ENCODE measurements at regions not wholly inside any gene's neighbourhood (a gene's known extent, or its start where the extent isn't known, plus 50 kb on each side); places are given as distances from the start of the nearest gene placed in this dataset.
A peak's percentile ranks its signal among the peaks of the same experiment; 100 is the strongest.

- in situ Hi-C loops (cut with MboI; ENCODE audit: low pct_unique_long_range_greater_than_20kb, low sequenced_read_pairs, unreplicated experiment): no loop called here
- peak; percentile 31 for DNase-seq (ENCODE audit: low spot score)
- TF ChIP-seq CTCF (IDR thresholded peaks at IDR 0.05; ENCODE audit: extremely low read depth, insufficient read depth, missing control alignments): no peak
Observed at GRCh38 chr4:175927121-175927520, 115.1 kb upstream of the GPM6A start.

- in situ Hi-C loops (cut with MboI; ENCODE audit: low pct_unique_long_range_greater_than_20kb, low sequenced_read_pairs, unreplicated experiment): no loop called here
- TF ChIP-seq CTCF (IDR thresholded peaks at IDR 0.05; ENCODE audit: extremely low read depth, insufficient read depth, missing control alignments): no peak
- DNase-seq (ENCODE audit: low spot score): no peak
Observed at GRCh38 chr4:175929441-175929840, 117.4 kb upstream of the GPM6A start.

- no peak for TF ChIP-seq CTCF (IDR thresholded peaks at IDR 0.05; ENCODE audit: extremely low read depth, insufficient read depth, missing control alignments)
- DNase-seq (ENCODE audit: low spot score): no peak
- in situ Hi-C loops (cut with MboI; ENCODE audit: low pct_unique_long_range_greater_than_20kb, low sequenced_read_pairs, unreplicated experiment): no loop called here
Observed at GRCh38 chr4:175929932-175930331, 117.9 kb upstream of the GPM6A start.

GRCh38 chr4:175930471-175930870 lies 118.4 kb upstream of the GPM6A start:
- in situ Hi-C loops (cut with MboI; ENCODE audit: low pct_unique_long_range_greater_than_20kb, low sequenced_read_pairs, unreplicated experiment): no loop called here
- TF ChIP-seq CTCF (IDR thresholded peaks at IDR 0.05; ENCODE audit: extremely low read depth, insufficient read depth, missing control alignments): no peak
- no peak for DNase-seq (ENCODE audit: low spot score)

- TF ChIP-seq CTCF (IDR thresholded peaks at IDR 0.05; ENCODE audit: extremely low read depth, insufficient read depth, missing control alignments): no peak
- no peak for DNase-seq (ENCODE audit: low spot score)
- in situ Hi-C loops (cut with MboI; ENCODE audit: low pct_unique_long_range_greater_than_20kb, low sequenced_read_pairs, unreplicated experiment): no loop called here
Observed at GRCh38 chr4:175932116-175932515, 120.1 kb upstream of the GPM6A start.

- in situ Hi-C loops (cut with MboI; ENCODE audit: low pct_unique_long_range_greater_than_20kb, low sequenced_read_pairs, unreplicated experiment): no loop called here
- TF ChIP-seq CTCF (IDR thresholded peaks at IDR 0.05; ENCODE audit: extremely low read depth, insufficient read depth, missing control alignments): no peak
- DNase-seq (ENCODE audit: low spot score): no peak
Observed at GRCh38 chr4:175934506-175934905, 122.4 kb upstream of the GPM6A start.

Data from GM13977 (cell line).